C1 segment of cervical spinal cord (tissue), 14 donors: ENCODE measurements at regions not wholly inside any gene's neighbourhood (a gene's known extent, or its start where the extent isn't known, plus 50 kb on each side); places are given as distances from the start of the nearest gene placed in this dataset.
A peak's percentile ranks its signal among the peaks of the same experiment; 100 is the strongest.
"Not testable (repeated sequence)": the region's sequence is repeated elsewhere in the genome, so short reads cannot be mapped to it uniquely, and the experiment has no call there.

Source experiments
- DNase-seq, 14 donors: peaks; one replicate each; lab custom pipeline; 2025; lab: John Stamatoyannopoulos, UW

GRCh38 chr9:20240498-20240897, 381.8 kb downstream of the MLLT3 start:
- no peak for DNase-seq

- DNase-seq = no peak
Measured at GRCh38 chr9:20238921-20239320, 383.4 kb downstream of the MLLT3 start.

- DNase-seq = no peak
Measured at GRCh38 chr9:20237686-20238085, 384.6 kb downstream of the MLLT3 start.

GRCh38 chr9:20236676-20237075, 385.6 kb downstream of the MLLT3 start:
- no peak for DNase-seq

GRCh38 chr9:20235206-20235605, 387.1 kb downstream of the MLLT3 start:
- not testable (repeated sequence) for DNase-seq

GRCh38 chr9:20228096-20228495, 394.2 kb downstream of the MLLT3 start:
- no peak for DNase-seq

GRCh38 chr9:20227166-20227874, 395.0 kb downstream of the MLLT3 start:
- DNase-seq = no peak

- no peak for DNase-seq
Measured at GRCh38 chr9:20226345-20226744, 396.0 kb downstream of the MLLT3 start.

- no peak for DNase-seq
Measured at GRCh38 chr9:20225826-20226225, 396.5 kb downstream of the MLLT3 start.

GRCh38 chr9:20224756-20225155, 397.5 kb downstream of the MLLT3 start:
- no peak for DNase-seq

- no peak for DNase-seq
Measured at GRCh38 chr9:20220286-20220685, 402.0 kb downstream of the MLLT3 start.

GRCh38 chr9:20219437-20219836, 402.9 kb downstream of the MLLT3 start:
- no peak for DNase-seq

GRCh38 chr9:20217596-20217995, 404.7 kb downstream of the MLLT3 start:
- DNase-seq = no peak

- no peak for DNase-seq
Measured at GRCh38 chr9:20216438-20216837, 405.9 kb downstream of the MLLT3 start.

GRCh38 chr9:20215552-20215951, 406.7 kb downstream of the MLLT3 start:
- no peak for DNase-seq

- no peak for DNase-seq
Measured at GRCh38 chr9:20212806-20213205, 409.5 kb downstream of the MLLT3 start.

GRCh38 chr9:20209391-20210340, 412.6 kb downstream of the MLLT3 start:
- no peak for DNase-seq

GRCh38 chr9:20208961-20209371, 413.3 kb downstream of the MLLT3 start:
- DNase-seq = no peak

GRCh38 chr9:20208226-20208625, 414.1 kb downstream of the MLLT3 start:
- no peak for DNase-seq

GRCh38 chr9:20207176-20207575, 415.1 kb downstream of the MLLT3 start:
- no peak for DNase-seq

GRCh38 chr9:20205821-20206220, 416.5 kb downstream of the MLLT3 start:
- DNase-seq = no peak

- DNase-seq = peak in 2 of 14 donors; percentile 3 to 68
Measured at GRCh38 chr9:20200991-20201431, 412.2 kb upstream of the SLC24A2 start.

GRCh38 chr9:20200581-20200980, 411.7 kb upstream of the SLC24A2 start:
- peak in 1 of 14 donors; percentile 28 for DNase-seq
